ENCODE measurements at regions not wholly inside any gene's neighbourhood (a gene's known extent, or its start where the extent isn't known, plus 50 kb on each side); places are given as distances from the start of the nearest gene placed in this dataset.

- no peak for DNase-seq (ENCODE audit: low read depth in 4 of 4, low spot score in 1 of 4)
Measured at GRCh38 chr11:80054582-80055165, 613.8 kb upstream of the TENM4 start.

GRCh38 chr11:80048513-80048912 lies 607.7 kb upstream of the TENM4 start:
- no peak for DNase-seq (ENCODE audit: low read depth in 4 of 4, low spot score in 1 of 4)

- DNase-seq (ENCODE audit: low read depth in 4 of 4, low spot score in 1 of 4) = no peak
Measured at GRCh38 chr11:80041136-80042000, 600.5 kb upstream of the TENM4 start.

- DNase-seq (ENCODE audit: low read depth in 4 of 4, low spot score in 1 of 4) = no peak
Measured at GRCh38 chr11:80034801-80035200, 594.0 kb upstream of the TENM4 start.

- no peak for DNase-seq (ENCODE audit: low read depth in 4 of 4, low spot score in 1 of 4)
Measured at GRCh38 chr11:80031014-80031600, 590.3 kb upstream of the TENM4 start.

GRCh38 chr11:80028998-80029397 lies 588.2 kb upstream of the TENM4 start:
- DNase-seq (ENCODE audit: low read depth in 4 of 4, low spot score in 1 of 4) = no peak

GRCh38 chr11:80024119-80024518 lies 583.3 kb upstream of the TENM4 start:
- no peak for DNase-seq (ENCODE audit: low read depth in 4 of 4, low spot score in 1 of 4)

GRCh38 chr11:80023386-80023785 lies 582.6 kb upstream of the TENM4 start:
- no peak for DNase-seq (ENCODE audit: low read depth in 4 of 4, low spot score in 1 of 4)

- DNase-seq (ENCODE audit: low read depth in 4 of 4, low spot score in 1 of 4) = no peak
Measured at GRCh38 chr11:80010536-80010935, 569.7 kb upstream of the TENM4 start.

- DNase-seq (ENCODE audit: low read depth in 4 of 4, low spot score in 1 of 4) = no peak
Measured at GRCh38 chr11:80009081-80009480, 568.3 kb upstream of the TENM4 start.

GRCh38 chr11:80007616-80008015 lies 566.8 kb upstream of the TENM4 start:
- DNase-seq (ENCODE audit: low read depth in 4 of 4, low spot score in 1 of 4) = no peak

- no peak for DNase-seq (ENCODE audit: low read depth in 4 of 4, low spot score in 1 of 4)
Measured at GRCh38 chr11:79990141-79990540, 549.3 kb upstream of the TENM4 start.

GRCh38 chr11:79982185-79982584 lies 541.4 kb upstream of the TENM4 start:
- no peak for DNase-seq (ENCODE audit: low read depth in 4 of 4, low spot score in 1 of 4)

GRCh38 chr11:79980916-79981315 lies 540.1 kb upstream of the TENM4 start:
- DNase-seq (ENCODE audit: low read depth in 4 of 4, low spot score in 1 of 4) = no peak

GRCh38 chr11:79973721-79974617 lies 533.1 kb upstream of the TENM4 start:
- DNase-seq (ENCODE audit: low read depth in 4 of 4, low spot score in 1 of 4) = no peak

- DNase-seq (ENCODE audit: low read depth in 4 of 4, low spot score in 1 of 4) = no peak
Measured at GRCh38 chr11:79971255-79971654, 530.4 kb upstream of the TENM4 start.

GRCh38 chr11:79966592-79966991 lies 525.8 kb upstream of the TENM4 start:
- DNase-seq (ENCODE audit: low read depth in 4 of 4, low spot score in 1 of 4) = no peak

GRCh38 chr11:79963856-79964645 lies 523.2 kb upstream of the TENM4 start:
- DNase-seq (ENCODE audit: low read depth in 4 of 4, low spot score in 1 of 4) = no peak

- DNase-seq (ENCODE audit: low read depth in 4 of 4, low spot score in 1 of 4) = no peak
Measured at GRCh38 chr11:79960461-79960860, 519.6 kb upstream of the TENM4 start.

- DNase-seq (ENCODE audit: low read depth in 4 of 4, low spot score in 1 of 4) = no peak
Measured at GRCh38 chr11:79959318-79959717, 518.5 kb upstream of the TENM4 start.

- DNase-seq (ENCODE audit: low read depth in 4 of 4, low spot score in 1 of 4) = no peak
Measured at GRCh38 chr11:79957702-79958101, 516.9 kb upstream of the TENM4 start.

All from stimulated activated CD4-positive, alpha-beta T cell treated with anti-CD3 and anti-CD28 coated beads, Interleukin-1b, Interleukin-23, amount 100 ng/mL, for 24 hours (primary cell).